ENCODE measurements at regions not wholly inside any gene's neighbourhood (a gene's known extent, or its start where the extent isn't known, plus 50 kb on each side); places are given as distances from the start of the nearest gene placed in this dataset.

- H3K27ac ChIP-seq (ENCODE audit: low read depth in 1 of 2, low read length in 1 of 2): no peak overlapping the region
- DNase-seq: peak; percentile 45 to 69 (median 62)
- H3K27me3 ChIP-seq (ENCODE audit: control insufficient read depth in 3 of 3, insufficient read depth in 3 of 3, low read length in 2 of 3): no peaks in the 10 kb centered on the region
- no peak overlapping the region for H3K4me3 ChIP-seq
- peaks cover 0 to 13% (median 0%) of the 10 kb centered on the region in 5 donors for H3K4me1 ChIP-seq (ENCODE audit: control insufficient read depth in 5 of 5, insufficient read depth in 5 of 5, low read length in 5 of 5)
- peak overlapping the region in 1 of 2 donors; percentile 23 for H3K9ac ChIP-seq (ENCODE audit: insufficient read depth in 1 of 2, low read length in 2 of 2)
- TF ChIP-seq CTCF (IDR thresholded peaks at IDR 0.05; ENCODE audit: control extremely low read depth, extremely low read depth): no peak
- WGBS, 2 donors: 32 to 41% methylated on average over 2 of the region's 2 CpGs
- no peaks in the 10 kb centered on the region for H3K36me3 ChIP-seq (ENCODE audit: control insufficient read depth in 4 of 4, insufficient read depth in 4 of 4, low read length in 4 of 4)
- no peaks in the 10 kb centered on the region for H3K9me3 ChIP-seq (ENCODE audit: control insufficient read depth in 4 of 4, insufficient read depth in 3 of 4, low read length in 3 of 4)
- ATAC-seq (ENCODE audit: insufficient read depth, low FRiP score): no peak
Measured at GRCh38 chr14:71438684-71439083, 493.5 kb upstream of the RGS6 start.

GRCh38 chr14:71441126-71441525, 491.1 kb upstream of the RGS6 start:
- Histone ChIP-seq H3K36me3 (ENCODE audit: control insufficient read depth in 4 of 4, insufficient read depth in 4 of 4, low read length in 4 of 4) (no peaks in the 10 kb centered on the region), H3K4me3 (no peak overlapping the region), H3K4me1 (ENCODE audit: control insufficient read depth in 5 of 5, insufficient read depth in 5 of 5, low read length in 5 of 5) (peaks cover 0 to 14% (median 0%) of the 10 kb centered on the region in 5 donors), H3K9ac (ENCODE audit: insufficient read depth in 1 of 2, low read length in 2 of 2) (no peak overlapping the region), H3K27me3 (ENCODE audit: control insufficient read depth in 3 of 3, insufficient read depth in 3 of 3, low read length in 2 of 3) (no peaks in the 10 kb centered on the region), H3K27ac (ENCODE audit: low read depth in 1 of 2, low read length in 1 of 2) (no peak overlapping the region), H3K9me3 (ENCODE audit: control insufficient read depth in 4 of 4, insufficient read depth in 3 of 4, low read length in 3 of 4) (no peaks in the 10 kb centered on the region)
- DNase-seq: no peak
- no peak for ATAC-seq (ENCODE audit: insufficient read depth, low FRiP score)
- TF ChIP-seq CTCF (IDR thresholded peaks at IDR 0.05; ENCODE audit: control extremely low read depth, extremely low read depth): no peak

GRCh38 chr14:71444030-71444822, 488.0 kb upstream of the RGS6 start:
- Histone ChIP-seq H3K4me3 (no peak overlapping the region), H3K4me1 (ENCODE audit: control insufficient read depth in 5 of 5, insufficient read depth in 5 of 5, low read length in 5 of 5) (peaks cover 0 to 7% (median 0%) of the 10 kb centered on the region in 5 donors), H3K9ac (ENCODE audit: insufficient read depth in 1 of 2, low read length in 2 of 2) (no peak overlapping the region), H3K36me3 (ENCODE audit: control insufficient read depth in 4 of 4, insufficient read depth in 4 of 4, low read length in 4 of 4) (no peaks in the 10 kb centered on the region), H3K27me3 (ENCODE audit: control insufficient read depth in 3 of 3, insufficient read depth in 3 of 3, low read length in 2 of 3) (no peaks in the 10 kb centered on the region), H3K9me3 (ENCODE audit: control insufficient read depth in 4 of 4, insufficient read depth in 3 of 4, low read length in 3 of 4) (no peaks in the 10 kb centered on the region), H3K27ac (ENCODE audit: low read depth in 1 of 2, low read length in 1 of 2) (no peak overlapping the region)
- DNase-seq (no peak), ATAC-seq (ENCODE audit: insufficient read depth, low FRiP score) (no peak)
- 94% methylated on average over 8 of the region's 8 CpGs for WGBS, 2 donors
- TF ChIP-seq CTCF (IDR thresholded peaks at IDR 0.05; ENCODE audit: control extremely low read depth, extremely low read depth): no peak

All from lung (tissue), 11 donors.